Heart left ventricle (tissue), 16 donors: ENCODE measurements at regions not wholly inside any gene's neighbourhood (a gene's known extent, or its start where the extent isn't known, plus 50 kb on each side); places are given as distances from the start of the nearest gene placed in this dataset.

Source experiments
- ATAC-seq, 4 donors: fragments of 200-7000 bp; cut with Tn5 transposase; one replicate each; pipeline ENCODE4 v1.9.1; 2020 to 2022; ENCODE audit warnings: moderate library complexity in 4 of 4, mild to moderate bottlenecking in 3 of 4, moderate number of reproducible peaks in 1 of 4
- DNase-seq, 5 donors: peaks; one replicate each; pipeline ENCODE4 v3.0.0-alpha.2; 2020
- H3K27ac ChIP-seq, 12 donors: fragments of 200-600 bp; sonication (generic) in 4 of 12; one replicate each; pipeline versions ENCODE4 v1.5.0 to v1.8.0; 2016 to 2022; ENCODE audit warnings: mild to moderate bottlenecking in 2 of 12
- H3K27me3 ChIP-seq, 9 donors: fragments of 200-600 bp; sonication (generic) in 2 of 9; one replicate each; pipeline versions ENCODE4 v1.5.1 to v1.8.0; 2016 to 2022; ENCODE audit warnings: mild to moderate bottlenecking in 3 of 9
- H3K36me3 ChIP-seq, 9 donors: fragments of 200-600 bp; sonication (generic) in 2 of 9; one replicate each; pipeline versions ENCODE4 v1.5.0 to v1.8.0; 2018 to 2022; ENCODE audit warnings: mild to moderate bottlenecking in 2 of 9
- H3K4me1 ChIP-seq, 12 donors: fragments of 200-600 bp; sonication (generic) in 4 of 12; one replicate each; pipeline versions ENCODE4 v1.5.0 to v1.8.0; 2016 to 2022; ENCODE audit warnings: mild to moderate bottlenecking in 3 of 12
- H3K4me3 ChIP-seq, 12 donors: fragments of 200-600 bp; sonication (generic) in 4 of 12; one replicate each; pipeline versions ENCODE4 v1.5.0 to v1.8.0; 2017 to 2022; ENCODE audit warnings: mild to moderate bottlenecking in 9 of 12, moderate library complexity in 4 of 12
- H3K9me3 ChIP-seq, 12 donors: fragments of 200-600 bp; sonication (generic) in 4 of 12; one replicate each; pipeline versions ENCODE4 v1.5.0 to v1.8.0; 2016 to 2022; ENCODE audit warnings: mild to moderate bottlenecking in 1 of 12
- POLR2A ChIP-seq, 2 donors: fragments of 450-650 bp; IDR thresholded peaks; one replicate each; pipeline ENCODE4 v1.6.1; 2017; ENCODE audit warnings: antibody characterized with exemption in 2 of 2, mild to moderate bottlenecking in 2 of 2, moderate library complexity in 2 of 2
- WGBS, 4 donors: extraction: QIAGEN DNeasy Blood & Tissue Kit in 2 of 4; methylation state at CpG; one replicate each; pipeline versions ENCODE4 v1.1.5 to v1.1.7; 2013 to 2018; 5-methylcytosine and 5-hydroxymethylcytosine counted together
- intact Hi-C, 10 donors: fragments of 100-400 bp; cut with DNase I; formaldehyde crosslinking; loops; one replicate each; pipeline versions ENCODE4 v1.11.1 to v1.14.2; 2022
- TF ChIP-seq, protein P1 (sequence below), 12 donors: fragments of 200-600 bp; sonication (generic) in 4 of 12; IDR thresholded peaks; one replicate each; pipeline versions ENCODE4 v1.5.0 to v1.8.0; 2018 to 2022; ENCODE audit warnings: antibody characterized with exemption in 12 of 12, mild to moderate bottlenecking in 5 of 12
- donor health status: ischemic (EF 13 %, LVEDD 7.1; RV severe dilation, severe dysfunction).
- donor health status: healthy with polysubstance abuse.
- donor health status: DM: no; HTN: yes; CAD: no.
- donor health status: DM: no; HTN: no; CAD: no.
- donor health status: ischemic (EF 25% LVEDD 6.9; RV normal size, moderate dysfunction).
- donor health status: ischemic (EF 25% LVEDD 5.7; RV mildly dilated, moderate dysfunction).
- donor health status: healthy.
- donor health status: DM: yes; HTN: yes; CAD: no.
- donor health status: ischemic (EF 35%, LVEDD 5.7; RV mildly dilated, moderate dysfunction).
- donor health status: nonischemic (EF 11% LVEDD 7.7; RV severe dilation, severe dysfunction).
- donor health status: DM: yes; HTN: yes; CAD: no.
- donor health status: PGD.
- donor health status: ischemic (EF 29% LVEDD 5.4; RV normal size, mild dysfunction).
- donor health status: nonischemic (EF 23%, LVEDD 6.1; RV moderate dilation, normal function).

DNA sequence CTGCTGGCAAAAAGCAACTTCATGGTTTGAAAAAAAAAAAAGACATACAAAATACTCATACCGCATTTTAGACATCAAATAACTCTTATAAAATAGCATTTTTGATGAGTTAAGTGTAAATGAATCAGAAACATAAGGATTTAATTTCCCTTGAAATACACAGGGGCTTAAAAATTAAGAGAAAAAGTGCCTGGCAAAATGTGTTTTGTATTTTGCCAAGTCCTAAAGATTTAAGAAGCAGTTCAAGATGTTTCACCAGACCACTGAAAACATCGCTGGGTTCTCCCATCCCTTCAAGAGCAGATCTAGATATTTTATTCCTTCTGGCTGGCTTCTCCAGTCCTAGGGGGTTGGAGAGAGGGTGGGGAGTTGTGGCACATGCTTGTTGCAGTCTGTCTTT, 396.4 kb downstream of the INHBA start:
- Histone ChIP-seq H3K9me3 (no peaks in the 10 kb centered on the region), H3K4me1 (no peaks in the 10 kb centered on the region), H3K4me3 (no peak overlapping the region), H3K27ac (no peak overlapping the region), H3K36me3 (no peaks in the 10 kb centered on the region), H3K27me3 (no peaks in the 10 kb centered on the region)
- DNase-seq (no peak), ATAC-seq (no peak)
- no peak for TF ChIP-seq POLR2A (IDR thresholded peaks at IDR 0.05)
- TF ChIP-seq, protein P1, sequence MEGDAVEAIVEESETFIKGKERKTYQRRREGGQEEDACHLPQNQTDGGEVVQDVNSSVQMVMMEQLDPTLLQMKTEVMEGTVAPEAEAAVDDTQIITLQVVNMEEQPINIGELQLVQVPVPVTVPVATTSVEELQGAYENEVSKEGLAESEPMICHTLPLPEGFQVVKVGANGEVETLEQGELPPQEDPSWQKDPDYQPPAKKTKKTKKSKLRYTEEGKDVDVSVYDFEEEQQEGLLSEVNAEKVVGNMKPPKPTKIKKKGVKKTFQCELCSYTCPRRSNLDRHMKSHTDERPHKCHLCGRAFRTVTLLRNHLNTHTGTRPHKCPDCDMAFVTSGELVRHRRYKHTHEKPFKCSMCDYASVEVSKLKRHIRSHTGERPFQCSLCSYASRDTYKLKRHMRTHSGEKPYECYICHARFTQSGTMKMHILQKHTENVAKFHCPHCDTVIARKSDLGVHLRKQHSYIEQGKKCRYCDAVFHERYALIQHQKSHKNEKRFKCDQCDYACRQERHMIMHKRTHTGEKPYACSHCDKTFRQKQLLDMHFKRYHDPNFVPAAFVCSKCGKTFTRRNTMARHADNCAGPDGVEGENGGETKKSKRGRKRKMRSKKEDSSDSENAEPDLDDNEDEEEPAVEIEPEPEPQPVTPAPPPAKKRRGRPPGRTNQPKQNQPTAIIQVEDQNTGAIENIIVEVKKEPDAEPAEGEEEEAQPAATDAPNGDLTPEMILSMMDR (IDR thresholded peaks at IDR 0.05), result no peak
- WGBS, 4 donors, result 85 to 90% (median 90%) methylated on average over 2 of the region's 2 CpGs
- intact Hi-C loops, result no loop called here

GRCh38 chr7:41305001-41305400, 397.9 kb downstream of the INHBA start:
- Histone ChIP-seq H3K4me3 (no peak overlapping the region), H3K27me3 (no peaks in the 10 kb centered on the region), H3K9me3 (no peaks in the 10 kb centered on the region), H3K36me3 (no peaks in the 10 kb centered on the region), H3K4me1 (no peaks in the 10 kb centered on the region), H3K27ac (no peak overlapping the region)
- intact Hi-C loops, result no loop called here
- DNase-seq (no peak), ATAC-seq (no peak)
- 80 to 95% (median 89%) methylated on average over 1 of the region's 1 CpG for WGBS, 4 donors
- no peak for TF ChIP-seq POLR2A (IDR thresholded peaks at IDR 0.05)
- TF ChIP-seq, protein P1 (IDR thresholded peaks at IDR 0.05), result no peak

DNA sequence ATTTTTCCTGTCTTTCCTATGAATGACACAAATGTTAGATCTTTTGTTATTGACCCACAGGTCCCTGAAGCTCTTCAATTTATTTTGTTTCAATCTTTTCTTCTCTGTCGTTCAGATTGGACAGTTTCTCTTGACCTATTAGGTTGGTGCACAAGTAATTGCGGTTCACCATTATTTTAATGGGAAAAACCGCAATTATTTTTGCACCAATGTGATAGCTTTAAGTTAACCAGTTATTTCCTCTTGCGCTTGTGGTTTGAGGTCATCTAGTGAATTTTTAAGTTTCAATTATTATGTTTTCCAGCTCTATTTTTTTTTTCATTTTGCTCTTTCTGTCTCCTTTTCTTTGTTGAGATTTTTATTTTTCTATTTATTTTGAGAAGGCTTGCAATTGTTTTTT, 399.2 kb downstream of the INHBA start:
- Histone ChIP-seq H3K9me3 (no peaks in the 10 kb centered on the region), H3K27ac (no peak overlapping the region), H3K4me1 (no peaks in the 10 kb centered on the region), H3K4me3 (no peak overlapping the region), H3K27me3 (no peaks in the 10 kb centered on the region), H3K36me3 (no peaks in the 10 kb centered on the region)
- ATAC-seq (no peak), DNase-seq (no peak)
- whole genome bisulfite sequencing, 4 donors, result 93 to 95% (median 94%) methylated on average over 4 of the region's 4 CpGs
- no peak for TF ChIP-seq POLR2A (IDR thresholded peaks at IDR 0.05)
- TF ChIP-seq, protein P1 (IDR thresholded peaks at IDR 0.05), result no peak
- intact Hi-C loops, result no loop called here

GRCh38 chr7:41298409-41298808, 404.5 kb downstream of the INHBA start:
- Histone ChIP-seq H3K36me3 (no peaks in the 10 kb centered on the region), H3K4me3 (no peak overlapping the region), H3K27ac (no peak overlapping the region), H3K9me3 (no peaks in the 10 kb centered on the region), H3K27me3 (no peaks in the 10 kb centered on the region), H3K4me1 (no peaks in the 10 kb centered on the region)
- intact Hi-C loops, result no loop called here
- ATAC-seq (no peak), DNase-seq (no peak)
- TF ChIP-seq POLR2A (IDR thresholded peaks at IDR 0.05), result no peak
- TF ChIP-seq, protein P1 (IDR thresholded peaks at IDR 0.05), result no peak
- 83 to 94% (median 90%) methylated on average over 2 of the region's 2 CpGs for WGBS, 4 donors
